NCI-H1048 (cell line): ENCODE measurements at regions not wholly inside any gene's neighbourhood (a gene's known extent, or its start where the extent isn't known, plus 50 kb on each side); places are given as distances from the start of the nearest gene placed in this dataset.
"Not testable (repeated sequence)": the region's sequence is repeated elsewhere in the genome, so short reads cannot be mapped to it uniquely, and the experiment has no call there.

ENCODE experiments used
- DNase-seq: peaks from one replicate; lab custom pipeline; 2025; lab: John Stamatoyannopoulos, UW

- no peak for DNase-seq
Measured at GRCh38 chr1:164433141-164433817, 125.7 kb upstream of the PBX1 start.

GRCh38 chr1:164433818-164434170 lies 125.2 kb upstream of the PBX1 start:
- DNase-seq, result no peak

DNA sequence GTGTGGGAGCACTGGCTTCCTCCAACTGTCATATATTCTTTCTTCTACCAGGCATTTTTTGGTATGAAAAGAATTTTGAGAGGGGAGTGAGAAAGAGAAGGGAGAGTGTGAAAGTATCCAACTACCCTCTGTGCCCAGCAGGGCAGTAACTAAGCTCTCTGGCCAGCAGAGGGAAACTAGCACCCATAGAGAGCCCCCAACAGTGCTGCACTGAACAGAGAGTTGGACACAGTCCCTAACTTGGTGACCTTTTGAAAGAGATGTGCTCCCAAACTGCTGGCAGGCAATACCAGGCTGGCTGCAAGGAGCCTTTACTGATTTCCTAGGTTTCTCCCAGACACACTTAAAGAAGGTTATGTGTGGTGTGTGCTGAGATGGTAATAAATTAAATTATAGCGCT lies 118.8 kb upstream of the PBX1 start:
- DNase-seq, result no peak

DNA sequence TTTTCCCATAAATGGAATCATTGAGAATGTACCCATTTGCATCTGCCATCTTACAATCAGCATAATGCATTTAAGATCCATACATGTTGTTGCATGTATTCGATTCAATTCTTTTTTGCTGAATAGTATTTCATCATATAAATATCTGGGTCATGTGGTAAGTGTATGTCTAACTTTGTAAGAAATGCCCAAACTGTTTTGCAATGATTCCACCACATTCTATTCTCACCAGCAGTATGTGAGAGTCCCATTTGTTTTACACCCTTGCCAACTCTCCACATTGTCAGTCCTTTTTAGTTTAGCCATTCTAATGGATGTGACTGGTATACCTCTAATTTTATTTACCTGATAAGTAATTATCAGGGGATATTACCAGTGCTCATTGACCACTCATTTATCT lies 115.8 kb upstream of the PBX1 start:
- no peak for DNase-seq

- no peak for DNase-seq
Measured at GRCh38 chr1:164443836-164444235, 115.1 kb upstream of the PBX1 start.

DNA sequence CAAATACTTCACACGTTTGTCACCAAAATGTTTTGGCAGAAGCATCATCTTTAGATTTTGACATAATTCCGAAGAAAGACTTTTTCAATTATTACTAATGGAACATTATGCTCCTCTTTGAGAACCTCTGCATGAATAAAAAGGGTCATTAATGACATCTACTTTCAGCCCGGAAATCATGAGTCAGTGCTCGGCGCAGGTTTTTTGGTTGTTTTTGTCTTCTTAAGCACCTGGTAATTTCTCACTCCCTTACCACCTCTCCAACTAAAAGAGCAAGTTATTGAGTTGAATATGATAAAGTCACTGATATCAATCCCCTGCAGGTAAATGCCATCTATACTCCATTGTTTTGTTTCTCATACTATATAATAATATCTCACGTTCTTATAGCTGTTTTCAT lies 113.0 kb upstream of the PBX1 start:
- DNase-seq, result no peak

GRCh38 chr1:164452549-164452948 lies 106.4 kb upstream of the PBX1 start:
- DNase-seq, result no peak

GRCh38 chr1:164456272-164456671 lies 102.7 kb upstream of the PBX1 start:
- DNase-seq, result no peak

- DNase-seq, result not testable (repeated sequence)
Measured at GRCh38 chr1:164459176-164459575, 99.8 kb upstream of the PBX1 start.

- DNase-seq, result no peak
Measured at GRCh38 chr1:164466001-164466421, 93.0 kb upstream of the PBX1 start.

DNA sequence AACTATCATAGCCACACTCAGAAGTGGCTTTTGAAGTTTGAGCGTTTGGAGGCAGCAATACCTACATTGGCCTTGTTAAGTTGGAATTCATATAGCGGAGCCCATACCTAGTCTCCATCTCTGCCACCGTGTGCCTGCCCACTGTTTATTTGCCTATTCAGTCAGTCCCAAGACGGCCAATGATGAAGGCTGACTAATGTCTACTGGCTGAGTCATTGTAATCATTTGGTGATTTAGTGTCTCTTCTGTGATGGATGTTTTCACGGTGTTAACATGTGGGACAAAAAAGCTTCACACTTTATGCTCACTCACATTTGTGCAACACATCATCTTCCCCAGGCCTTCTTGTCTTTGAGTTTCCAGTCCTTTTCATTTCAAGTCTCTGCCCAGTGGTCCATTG lies 92.6 kb upstream of the PBX1 start:
- DNase-seq, result no peak

DNA sequence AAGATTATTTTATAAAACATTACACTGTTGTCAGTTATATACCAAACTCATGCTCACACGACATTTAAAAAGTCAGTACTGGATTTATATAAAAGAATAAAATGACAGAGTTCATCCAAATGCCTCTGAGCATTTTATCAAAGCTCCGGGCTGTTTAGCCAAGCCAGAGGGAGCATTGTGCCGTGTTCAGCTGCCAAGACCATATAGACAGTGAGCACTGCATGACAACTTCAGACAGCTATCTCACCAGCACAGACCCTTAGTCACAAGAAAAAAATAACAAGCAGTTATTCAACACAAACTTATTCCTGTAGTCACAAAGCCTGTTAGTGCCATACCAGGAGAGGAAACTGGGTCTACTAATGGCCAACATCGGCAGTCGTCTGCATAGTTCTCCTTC lies 88.0 kb upstream of the PBX1 start:
- no peak for DNase-seq

DNA sequence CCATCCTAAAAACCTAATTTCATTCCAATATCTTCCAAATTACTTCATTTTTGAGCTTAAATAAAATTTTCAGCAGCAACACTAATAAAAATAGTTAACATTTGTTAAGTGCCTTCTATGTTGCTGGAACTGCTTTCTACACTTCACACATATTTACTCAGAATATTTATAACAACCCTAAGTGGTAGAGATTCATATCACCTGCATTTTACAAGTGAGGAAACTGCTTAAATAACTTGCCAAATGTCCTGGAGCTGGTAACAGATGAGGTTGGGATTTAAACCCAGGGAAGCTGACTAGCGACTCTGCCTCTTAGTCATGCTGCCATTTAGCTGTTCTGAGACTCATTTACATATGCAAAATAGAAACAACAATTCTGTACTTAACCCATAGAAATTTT lies 86.1 kb upstream of the PBX1 start:
- no peak for DNase-seq

- DNase-seq, result no peak
Measured at GRCh38 chr1:164473544-164473943, 85.4 kb upstream of the PBX1 start.

DNA sequence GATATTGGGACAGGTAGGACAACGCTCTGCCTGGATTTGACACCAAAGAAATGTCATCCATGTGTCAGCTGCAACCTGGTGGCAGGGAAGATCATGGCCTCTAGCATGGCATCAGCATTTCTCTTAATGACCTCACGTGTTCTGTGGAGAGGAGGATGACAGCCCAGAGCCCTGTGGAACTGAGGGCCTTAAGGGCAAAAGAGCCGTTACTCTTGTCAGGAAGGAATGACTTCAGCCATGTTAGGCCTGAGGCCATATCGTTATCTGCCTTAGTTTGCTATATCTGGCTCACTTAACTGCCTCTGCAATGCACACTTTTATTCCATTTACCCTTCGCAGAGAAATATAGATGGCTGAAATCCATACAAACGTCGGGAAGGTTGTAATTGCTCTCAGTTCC lies 83.2 kb upstream of the PBX1 start:
- DNase-seq, result no peak

DNA sequence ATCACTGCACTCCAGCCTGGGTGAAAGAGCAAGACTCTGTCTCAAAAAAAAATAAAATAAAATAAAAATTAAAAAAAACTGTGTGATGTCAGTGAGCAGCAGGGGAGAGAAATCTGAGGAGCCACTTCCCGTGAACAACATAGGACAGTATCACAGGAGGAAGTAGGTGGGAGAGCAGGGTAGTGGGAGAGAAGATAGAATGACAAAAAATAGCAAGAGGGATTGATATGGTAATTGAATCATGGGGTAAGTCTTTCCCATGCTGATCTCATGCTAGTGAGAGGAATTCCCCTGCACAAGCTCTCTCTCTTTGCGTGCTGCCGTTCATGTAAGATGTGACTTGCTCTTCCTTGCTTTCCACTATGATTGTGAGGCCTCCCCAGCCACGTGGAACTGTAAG lies 81.6 kb upstream of the PBX1 start:
- no peak for DNase-seq

DNA sequence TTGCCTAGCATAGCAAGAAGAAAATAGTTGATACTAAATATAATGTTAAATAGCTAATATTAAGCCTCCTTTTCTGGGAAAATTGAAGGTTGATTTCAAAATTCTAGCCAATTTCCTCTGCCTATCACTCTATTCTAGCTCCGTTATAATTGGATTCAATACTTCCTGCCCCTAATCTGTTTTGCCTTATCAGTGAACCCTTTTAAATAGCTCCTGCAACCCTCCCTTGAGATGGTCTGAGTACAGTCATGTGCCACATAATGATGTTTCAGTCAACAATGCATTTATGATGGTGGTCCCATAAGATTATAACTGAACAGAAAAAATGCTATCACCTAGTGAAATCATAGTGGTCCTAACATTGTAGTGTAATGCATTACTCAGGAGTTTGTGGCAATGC lies 79.7 kb upstream of the PBX1 start:
- no peak for DNase-seq

- DNase-seq, result no peak
Measured at GRCh38 chr1:164480285-164480907, 78.6 kb upstream of the PBX1 start.

DNA sequence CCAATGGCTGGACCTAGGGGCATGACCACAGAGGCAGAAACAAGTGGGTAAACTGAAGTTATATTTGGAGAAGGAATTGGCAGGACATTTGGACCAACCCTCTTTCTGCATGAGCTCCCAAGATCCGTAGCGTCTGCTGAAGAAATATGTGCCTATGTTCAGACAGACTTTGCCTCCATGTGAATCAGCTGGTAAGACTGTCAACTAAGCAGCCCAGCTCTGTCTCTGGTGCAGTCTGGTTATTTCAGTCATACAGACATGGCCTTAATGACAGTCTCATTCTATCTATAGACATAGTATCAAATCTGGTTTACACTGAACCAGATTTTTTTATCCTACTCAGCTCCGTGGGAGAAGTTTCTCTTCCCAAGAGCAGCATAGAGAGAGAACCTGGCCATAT lies 63.1 kb upstream of the PBX1 start:
- no peak for DNase-seq

GRCh38 chr1:164498792-164499191 lies 60.2 kb upstream of the PBX1 start:
- no peak for DNase-seq

GRCh38 chr1:164504749-164505148 lies 54.2 kb upstream of the PBX1 start:
- DNase-seq, result no peak
